A549 (cell line): ENCODE measurements at regions not wholly inside any gene's neighbourhood (a gene's known extent, or its start where the extent isn't known, plus 50 kb on each side); places are given as distances from the start of the nearest gene placed in this dataset.

Experiments used
- HOXB5 ChIP-seq: fragments of 250-450 bp; sonication (Bioruptor Pico); IDR thresholded peaks from 2 replicates; pipeline ENCODE4 v1.5.0; 2020; ENCODE audit warnings: mild to moderate bottlenecking, moderate library complexity
- KDM1A ChIP-seq: fragments of 200-600 bp; sonication (generic); IDR thresholded peaks from 2 replicates; pipeline ENCODE4 v1.6.1; 2016; ENCODE audit warnings: low read depth, mild to moderate bottlenecking
- NR3C1 ChIP-seq: fragments of >200 bp; sonication (Bioruptor Twin); formaldehyde crosslinking; IDR thresholded peaks from 3 replicates; pipeline ENCODE4 v1.6.1; 2017
- PHF8 ChIP-seq: fragments of 200-600 bp; sonication (generic); IDR thresholded peaks from 2 replicates; pipeline ENCODE4 v1.6.1; 2016; ENCODE audit warnings: low read depth, mild to moderate bottlenecking, antibody characterized with exemption, moderate library complexity, borderline replicate concordance
- TF ChIP-seq, protein P1 (sequence below): fragments of >200 bp; sonication (Bioruptor Twin); formaldehyde crosslinking; IDR thresholded peaks from 3 replicates; pipeline ENCODE4 v1.5.1; 2016

DNA sequence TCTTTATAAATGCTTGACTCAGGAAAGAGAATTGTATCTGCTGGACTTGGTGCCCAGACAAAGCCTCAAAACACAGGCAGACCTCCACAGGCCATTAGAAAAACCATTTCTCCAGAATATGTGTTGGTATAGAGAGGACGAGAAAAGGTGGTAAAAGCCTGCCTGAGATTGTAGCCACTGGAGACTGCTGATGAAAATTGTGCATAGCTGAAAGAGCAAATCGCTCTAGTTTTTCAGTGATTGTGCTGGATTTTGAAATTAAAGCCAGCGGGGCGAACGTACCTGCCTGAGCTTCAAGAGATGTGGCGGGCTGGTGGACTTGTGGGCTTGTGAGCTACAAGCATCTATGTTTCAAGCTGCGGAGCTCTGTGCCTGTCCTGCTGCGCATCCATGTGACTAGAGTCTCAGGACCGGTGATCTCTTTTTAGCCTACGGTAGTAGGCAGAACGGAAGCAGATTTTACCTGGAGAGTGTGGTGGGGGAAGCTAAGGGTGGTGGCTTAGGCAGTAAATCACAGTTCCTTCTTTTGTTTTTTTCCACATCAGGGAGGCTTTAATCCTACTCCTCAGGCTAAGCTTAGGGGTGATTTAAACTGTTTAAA, 193.6 kb downstream of the SREK1 start:
- TF ChIP-seq, protein P1, sequence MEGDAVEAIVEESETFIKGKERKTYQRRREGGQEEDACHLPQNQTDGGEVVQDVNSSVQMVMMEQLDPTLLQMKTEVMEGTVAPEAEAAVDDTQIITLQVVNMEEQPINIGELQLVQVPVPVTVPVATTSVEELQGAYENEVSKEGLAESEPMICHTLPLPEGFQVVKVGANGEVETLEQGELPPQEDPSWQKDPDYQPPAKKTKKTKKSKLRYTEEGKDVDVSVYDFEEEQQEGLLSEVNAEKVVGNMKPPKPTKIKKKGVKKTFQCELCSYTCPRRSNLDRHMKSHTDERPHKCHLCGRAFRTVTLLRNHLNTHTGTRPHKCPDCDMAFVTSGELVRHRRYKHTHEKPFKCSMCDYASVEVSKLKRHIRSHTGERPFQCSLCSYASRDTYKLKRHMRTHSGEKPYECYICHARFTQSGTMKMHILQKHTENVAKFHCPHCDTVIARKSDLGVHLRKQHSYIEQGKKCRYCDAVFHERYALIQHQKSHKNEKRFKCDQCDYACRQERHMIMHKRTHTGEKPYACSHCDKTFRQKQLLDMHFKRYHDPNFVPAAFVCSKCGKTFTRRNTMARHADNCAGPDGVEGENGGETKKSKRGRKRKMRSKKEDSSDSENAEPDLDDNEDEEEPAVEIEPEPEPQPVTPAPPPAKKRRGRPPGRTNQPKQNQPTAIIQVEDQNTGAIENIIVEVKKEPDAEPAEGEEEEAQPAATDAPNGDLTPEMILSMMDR: no peak
- TF ChIP-seq KDM1A (no peak), HOXB5 (no peak), NR3C1 (no peak), PHF8 (no peak)
